GM21526 (cell line): ENCODE measurements at regions not wholly inside any gene's neighbourhood (a gene's known extent, or its start where the extent isn't known, plus 50 kb on each side); places are given as distances from the start of the nearest gene placed in this dataset.

Experiments used
- ATAC-seq: cut with Tn5 transposase; IDR thresholded peaks from one replicate; pipeline ENCODE4 v1.9.1; 2021; ENCODE audit warnings: moderate library complexity; ENCODE audit not compliant: unreplicated experiment, low FRiP score

- ATAC-seq, result no peak
These were observed 191.9 kb upstream of the FMN2 start for GRCh38 chr1:239899747-239900146.

GRCh38 chr1:239906394-239906793, 185.3 kb upstream of the FMN2 start:
- no peak for ATAC-seq

- no peak for ATAC-seq
These were observed 181.8 kb upstream of the FMN2 start for GRCh38 chr1:239909898-239910297.

- no peak for ATAC-seq
These were observed 179.2 kb upstream of the FMN2 start for GRCh38 chr1:239912471-239912870.

- ATAC-seq, result no peak
These were observed 178.5 kb upstream of the FMN2 start for GRCh38 chr1:239913141-239913585.

GRCh38 chr1:239914751-239915231, 176.9 kb upstream of the FMN2 start:
- no peak for ATAC-seq

- no peak for ATAC-seq
These were observed 173.0 kb upstream of the FMN2 start for GRCh38 chr1:239918634-239919033.

GRCh38 chr1:239920214-239920613, 171.5 kb upstream of the FMN2 start:
- ATAC-seq, result no peak

- ATAC-seq, result no peak
These were observed 168.7 kb upstream of the FMN2 start for GRCh38 chr1:239922778-239923522.

GRCh38 chr1:239924741-239925350, 166.8 kb upstream of the FMN2 start:
- no peak for ATAC-seq

- no peak for ATAC-seq
These were observed 165.5 kb upstream of the FMN2 start for GRCh38 chr1:239926184-239926583.

GRCh38 chr1:239929317-239929716, 162.4 kb upstream of the FMN2 start:
- ATAC-seq, result no peak

GRCh38 chr1:239930686-239931262, 160.9 kb upstream of the FMN2 start:
- no peak for ATAC-seq

- ATAC-seq, result no peak
These were observed 160.3 kb upstream of the FMN2 start for GRCh38 chr1:239931341-239931740.

- ATAC-seq, result no peak
These were observed 152.1 kb upstream of the FMN2 start for GRCh38 chr1:239939602-239940001.

- no peak for ATAC-seq
These were observed 147.9 kb upstream of the FMN2 start for GRCh38 chr1:239943761-239944160.

- no peak for ATAC-seq
These were observed 147.0 kb upstream of the FMN2 start for GRCh38 chr1:239944666-239945065.

- no peak for ATAC-seq
These were observed 143.9 kb upstream of the FMN2 start for GRCh38 chr1:239947801-239948200.

- ATAC-seq, result peak; percentile 62
These were observed 140.1 kb upstream of the FMN2 start for GRCh38 chr1:239951511-239952140.

- ATAC-seq, result peak; percentile 54
These were observed 139.1 kb upstream of the FMN2 start for GRCh38 chr1:239952348-239953308.
